K562 (cell line): ENCODE measurements at regions not wholly inside any gene's neighbourhood (a gene's known extent, or its start where the extent isn't known, plus 50 kb on each side); places are given as distances from the start of the nearest gene placed in this dataset.

ENCODE experiments used
- ATF1 ChIP-seq, 2 experiments: fragments of 450-650 bp in 1 of 2; IDR thresholded peaks; 2 replicates each; pipeline ENCODE4 v1.6.1; 2016; ENCODE audit warnings: missing compliant biosample characterization in 1 of 2, missing genetic modification characterization in 1 of 2
- CXXC5 ChIP-seq: fragments of 250-450 bp; sonication (Bioruptor Pico); IDR thresholded peaks from 2 replicates; pipeline ENCODE4 v1.8.0; 2022; ENCODE audit warnings: inconsistent platforms, mild to moderate bottlenecking, moderate library complexity
- ELF4 ChIP-seq: fragments of 450-650 bp; formaldehyde crosslinking; IDR thresholded peaks from 2 replicates; pipeline ENCODE4 v1.4.0; 2022; ENCODE audit warnings: missing genetic modification characterization
- ESRRB ChIP-seq: fragments of 250-450 bp; sonication (Bioruptor Pico); IDR thresholded peaks from 2 replicates; pipeline ENCODE4 v1.5.0; 2020; ENCODE audit warnings: mild to moderate bottlenecking, moderate library complexity, borderline replicate concordance
- HIVEP1 ChIP-seq: fragments of 250-450 bp; sonication (Bioruptor Pico); IDR thresholded peaks from 2 replicates; pipeline ENCODE4 v1.4.0; 2020; ENCODE audit warnings: mild to moderate bottlenecking
- KAT8 ChIP-seq: fragments of 450-650 bp; IDR thresholded peaks from 2 replicates; pipeline ENCODE4 v1.6.1; 2016; ENCODE audit warnings: low read depth, mild to moderate bottlenecking
- MEIS2 ChIP-seq: fragments of 450-650 bp; IDR thresholded peaks from 2 replicates; pipeline ENCODE4 v1.6.1; 2014; ENCODE audit warnings: mild to moderate bottlenecking; ENCODE audit not compliant: partially characterized antibody
- MTF1 ChIP-seq: fragments of 250-450 bp; sonication (Bioruptor Pico); IDR thresholded peaks from 2 replicates; pipeline ENCODE4 v1.9.0; 2021; ENCODE audit warnings: moderate library complexity, mild to moderate bottlenecking, inconsistent platforms, borderline replicate concordance
- NR2C1 ChIP-seq, 2 experiments: fragments of 450-650 bp; IDR thresholded peaks; 2 replicates each; pipeline ENCODE4 v1.6.1; 2017; ENCODE audit warnings: mild to moderate bottlenecking in 2 of 2, antibody characterized with exemption in 1 of 2, inconsistent platforms in 1 of 2, missing compliant biosample characterization in 1 of 2, missing genetic modification characterization in 1 of 2
- OTX1 ChIP-seq: fragments of 450-650 bp; formaldehyde crosslinking; IDR thresholded peaks from 2 replicates; pipeline ENCODE4 v1.4.0; 2022; ENCODE audit warnings: mild to moderate bottlenecking
- PTRF ChIP-seq: fragments of 450-650 bp; IDR thresholded peaks from 2 replicates; pipeline ENCODE4 v1.6.1; 2016; ENCODE audit warnings: mild to moderate bottlenecking, missing genetic modification characterization, missing compliant biosample characterization
- TEAD1 ChIP-seq, 2 experiments: fragments of 450-650 bp in 1 of 2; sonication (generic) in 1 of 2; formaldehyde crosslinking; IDR thresholded peaks; 2 replicates each; pipeline versions ENCODE4 v1.4.0 to v1.8.0; 2020 to 2022; ENCODE audit warnings: mild to moderate bottlenecking in 2 of 2, missing genetic modification reagents in 1 of 2
- ZNF239 ChIP-seq: fragments of 250-450 bp; sonication (Bioruptor Pico); IDR thresholded peaks from 2 replicates; pipeline ENCODE4 v1.4.0; 2020; ENCODE audit warnings: mild to moderate bottlenecking
- ZNF354B ChIP-seq: fragments of 250-450 bp; sonication (Bioruptor Pico); IDR thresholded peaks from 2 replicates; pipeline ENCODE4 v1.4.0; 2020
- ZNF583 ChIP-seq: fragments of 250-450 bp; sonication (Bioruptor Pico); IDR thresholded peaks from 2 replicates; pipeline ENCODE4 v1.4.0; 2020
- TF ChIP-seq, protein P1 (sequence below): fragments of 450-650 bp; formaldehyde crosslinking; conservative IDR thresholded peaks from 2 replicates; pipeline ENCODE4 v1.4.0; 2022; ENCODE audit warnings: mild to moderate bottlenecking, missing genetic modification characterization
- TF ChIP-seq, protein P2 (sequence below): fragments of 250-450 bp; sonication (Bioruptor Pico); IDR thresholded peaks from 2 replicates; pipeline ENCODE4 v1.4.0; 2020; ENCODE audit warnings: mild to moderate bottlenecking, moderate library complexity, borderline replicate concordance
- TF ChIP-seq, protein P3 (sequence below): fragments of 250-450 bp; sonication (Bioruptor Pico); IDR thresholded peaks from 2 replicates; pipeline ENCODE4 v1.5.0; 2021
- TF ChIP-seq, protein P4 (sequence below): IDR thresholded peaks from 2 replicates; pipeline ENCODE4 v1.6.1; 2016; ENCODE audit warnings: missing genetic modification characterization, missing compliant biosample characterization
- TF ChIP-seq, protein P5 (sequence below): fragments of 250-450 bp; sonication (Bioruptor Pico); IDR thresholded peaks from 2 replicates; pipeline ENCODE4 v1.8.0; 2021; ENCODE audit warnings: borderline replicate concordance, mild to moderate bottlenecking, moderate library complexity; ENCODE audit not compliant: poor library complexity, severe bottlenecking

DNA sequence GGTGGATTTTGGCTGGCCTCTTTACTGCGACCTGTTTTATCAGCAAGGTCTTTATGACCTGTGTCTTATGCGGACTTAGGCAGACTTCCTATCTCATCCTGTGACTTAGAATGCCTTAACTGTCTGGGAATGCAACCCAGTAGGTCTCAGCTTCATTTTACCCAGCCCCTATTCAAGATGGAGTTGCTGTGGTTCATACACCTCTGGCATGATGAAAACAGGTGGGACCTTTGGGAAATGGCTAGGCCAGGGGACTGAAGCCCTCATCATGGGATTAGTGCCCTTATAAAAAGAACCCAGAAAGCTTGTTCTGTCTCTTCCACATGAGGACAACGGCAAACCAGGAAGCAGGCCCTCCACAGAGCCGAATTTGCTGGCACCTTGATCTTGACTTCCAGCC lies 172.1 kb upstream of the MYO3A start (continued):
- TF ChIP-seq TEAD1 (CRISPR knock-in tag; IDR thresholded peaks at IDR 0.05) (peak in 1 of 2 experiments; percentile 83; a peak in 2 of 4 replicates), MEIS2 (no peak), HIVEP1 (CRISPR knock-in tag) (peak; percentile 89; the same call in 1 of the 2 replicates), ATF1 (CRISPR knock-in tag; IDR thresholded peaks at IDR 0.05) (no peak), ATF1 (tag; IDR thresholded peaks at IDR 0.05) (0 out of 2 replicates have a peak, but pooled peaks have one; percentile 19), CXXC5 (CRISPR knock-in tag) (peak; percentile 51), KAT8 (no peak), ELF4 (no peak), PTRF (tag) (peak; percentile 77), ZNF583 (CRISPR knock-in tag) (peak; percentile 94), NR2C1 (IDR thresholded peaks at IDR 0.05) (no peak), NR2C1 (tag; IDR thresholded peaks at IDR 0.05) (peak; percentile 78), MTF1 (CRISPR knock-in tag) (peak; percentile 35; the same call in 1 of the 2 replicates), ESRRB (CRISPR knock-in tag) (no peak), ZNF354B (CRISPR knock-in tag) (peak; percentile 55; the same call in 1 of the 2 replicates), ZNF239 (CRISPR knock-in tag) (peak; percentile 71), OTX1 (CRISPR knock-in tag) (0 out of 2 replicates have a peak, but pooled peaks have one; percentile 31)
- TF ChIP-seq, protein P1, sequence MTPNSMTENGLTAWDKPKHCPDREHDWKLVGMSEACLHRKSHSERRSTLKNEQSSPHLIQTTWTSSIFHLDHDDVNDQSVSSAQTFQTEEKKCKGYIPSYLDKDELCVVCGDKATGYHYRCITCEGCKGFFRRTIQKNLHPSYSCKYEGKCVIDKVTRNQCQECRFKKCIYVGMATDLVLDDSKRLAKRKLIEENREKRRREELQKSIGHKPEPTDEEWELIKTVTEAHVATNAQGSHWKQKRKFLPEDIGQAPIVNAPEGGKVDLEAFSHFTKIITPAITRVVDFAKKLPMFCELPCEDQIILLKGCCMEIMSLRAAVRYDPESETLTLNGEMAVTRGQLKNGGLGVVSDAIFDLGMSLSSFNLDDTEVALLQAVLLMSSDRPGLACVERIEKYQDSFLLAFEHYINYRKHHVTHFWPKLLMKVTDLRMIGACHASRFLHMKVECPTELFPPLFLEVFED = peak; percentile 84
- TF ChIP-seq, protein P2, sequence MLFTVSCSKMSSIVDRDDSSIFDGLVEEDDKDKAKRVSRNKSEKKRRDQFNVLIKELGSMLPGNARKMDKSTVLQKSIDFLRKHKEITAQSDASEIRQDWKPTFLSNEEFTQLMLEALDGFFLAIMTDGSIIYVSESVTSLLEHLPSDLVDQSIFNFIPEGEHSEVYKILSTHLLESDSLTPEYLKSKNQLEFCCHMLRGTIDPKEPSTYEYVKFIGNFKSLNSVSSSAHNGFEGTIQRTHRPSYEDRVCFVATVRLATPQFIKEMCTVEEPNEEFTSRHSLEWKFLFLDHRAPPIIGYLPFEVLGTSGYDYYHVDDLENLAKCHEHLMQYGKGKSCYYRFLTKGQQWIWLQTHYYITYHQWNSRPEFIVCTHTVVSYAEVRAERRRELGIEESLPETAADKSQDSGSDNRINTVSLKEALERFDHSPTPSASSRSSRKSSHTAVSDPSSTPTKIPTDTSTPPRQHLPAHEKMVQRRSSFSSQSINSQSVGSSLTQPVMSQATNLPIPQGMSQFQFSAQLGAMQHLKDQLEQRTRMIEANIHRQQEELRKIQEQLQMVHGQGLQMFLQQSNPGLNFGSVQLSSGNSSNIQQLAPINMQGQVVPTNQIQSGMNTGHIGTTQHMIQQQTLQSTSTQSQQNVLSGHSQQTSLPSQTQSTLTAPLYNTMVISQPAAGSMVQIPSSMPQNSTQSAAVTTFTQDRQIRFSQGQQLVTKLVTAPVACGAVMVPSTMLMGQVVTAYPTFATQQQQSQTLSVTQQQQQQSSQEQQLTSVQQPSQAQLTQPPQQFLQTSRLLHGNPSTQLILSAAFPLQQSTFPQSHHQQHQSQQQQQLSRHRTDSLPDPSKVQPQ (CRISPR knock-in tag) = 0 out of 2 replicates have a peak, but pooled peaks have one; percentile 16
- TF ChIP-seq, protein P3, sequence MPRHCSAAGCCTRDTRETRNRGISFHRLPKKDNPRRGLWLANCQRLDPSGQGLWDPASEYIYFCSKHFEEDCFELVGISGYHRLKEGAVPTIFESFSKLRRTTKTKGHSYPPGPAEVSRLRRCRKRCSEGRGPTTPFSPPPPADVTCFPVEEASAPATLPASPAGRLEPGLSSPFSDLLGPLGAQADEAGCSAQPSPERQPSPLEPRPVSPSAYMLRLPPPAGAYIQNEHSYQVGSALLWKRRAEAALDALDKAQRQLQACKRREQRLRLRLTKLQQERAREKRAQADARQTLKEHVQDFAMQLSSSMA (CRISPR knock-in tag) = no peak
- TF ChIP-seq, protein P4, sequence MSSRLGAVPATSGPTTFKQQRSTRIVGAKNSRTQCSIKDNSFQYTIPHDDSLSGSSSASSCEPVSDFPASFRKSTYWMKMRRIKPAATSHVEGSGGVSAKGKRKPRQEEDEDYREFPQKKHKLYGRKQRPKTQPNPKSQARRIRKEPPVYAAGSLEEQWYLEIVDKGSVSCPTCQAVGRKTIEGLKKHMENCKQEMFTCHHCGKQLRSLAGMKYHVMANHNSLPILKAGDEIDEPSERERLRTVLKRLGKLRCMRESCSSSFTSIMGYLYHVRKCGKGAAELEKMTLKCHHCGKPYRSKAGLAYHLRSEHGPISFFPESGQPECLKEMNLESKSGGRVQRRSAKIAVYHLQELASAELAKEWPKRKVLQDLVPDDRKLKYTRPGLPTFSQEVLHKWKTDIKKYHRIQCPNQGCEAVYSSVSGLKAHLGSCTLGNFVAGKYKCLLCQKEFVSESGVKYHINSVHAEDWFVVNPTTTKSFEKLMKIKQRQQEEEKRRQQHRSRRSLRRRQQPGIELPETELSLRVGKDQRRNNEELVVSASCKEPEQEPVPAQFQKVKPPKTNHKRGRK (tag) = no peak
- TF ChIP-seq, protein P5, sequence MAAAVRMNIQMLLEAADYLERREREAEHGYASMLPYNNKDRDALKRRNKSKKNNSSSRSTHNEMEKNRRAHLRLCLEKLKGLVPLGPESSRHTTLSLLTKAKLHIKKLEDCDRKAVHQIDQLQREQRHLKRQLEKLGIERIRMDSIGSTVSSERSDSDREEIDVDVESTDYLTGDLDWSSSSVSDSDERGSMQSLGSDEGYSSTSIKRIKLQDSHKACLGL (CRISPR knock-in tag) = no peak
